ENCODE measurements at regions not wholly inside any gene's neighbourhood (a gene's known extent, or its start where the extent isn't known, plus 50 kb on each side); places are given as distances from the start of the nearest gene placed in this dataset. TPM values are rescaled to one million over a fixed set of nuclear protein-coding genes. Genes with fewer than 3 reads are reported as not detected.

DNA sequence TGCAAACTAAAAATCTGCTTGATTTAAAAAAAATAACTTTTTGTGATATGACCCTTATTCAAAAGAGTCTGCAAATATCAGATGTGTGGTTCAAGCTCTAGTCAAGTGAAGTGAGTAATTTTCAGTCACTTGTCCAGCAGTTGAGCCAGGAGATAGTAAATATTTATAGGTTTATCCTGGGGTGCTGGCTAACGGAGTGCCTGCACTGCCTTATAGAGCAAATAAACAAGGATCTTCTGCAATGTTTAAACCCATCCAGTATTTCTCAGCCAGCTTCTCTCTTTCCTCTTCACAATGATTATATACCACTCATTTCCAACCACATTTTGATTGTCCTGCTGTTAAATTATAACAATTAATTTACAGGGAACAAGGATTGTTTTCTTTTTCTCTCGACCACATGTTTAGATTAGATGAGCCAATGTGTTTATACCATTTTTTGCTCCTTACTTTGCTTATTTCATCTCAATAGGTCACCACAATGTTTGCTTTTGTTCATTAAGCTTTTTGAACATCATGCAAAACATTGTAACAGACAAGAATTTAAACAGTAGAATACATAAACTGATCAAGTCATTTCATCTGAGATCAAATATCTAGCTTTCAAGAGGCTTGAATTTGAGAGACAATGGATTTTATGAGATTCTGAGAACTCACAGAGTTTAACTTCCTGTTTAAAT lies 60.3 kb upstream of the GREM2 start:
- DNase-seq (ENCODE audit: extremely low spot score in 2 of 2), result no peak
- no peaks in the 10 kb centered on the region for H3K9me3 ChIP-seq
- H3K27ac ChIP-seq, result no peak overlapping the region
- H3K36me3 ChIP-seq, result no peaks in the 10 kb centered on the region
- no peaks in the 10 kb centered on the region for H3K4me1 ChIP-seq
- H3K27me3 ChIP-seq, result no peaks in the 10 kb centered on the region
- intact Hi-C loops (cut with DNase I), result no loop called here
- H3K4me3 ChIP-seq, result no peak overlapping the region
- no peak for TF ChIP-seq POLR2AphosphoS5 (IDR thresholded peaks at IDR 0.05; ENCODE audit: insufficient read depth in 1 of 2, low read depth in 1 of 2)
- no peak for TF ChIP-seq POLR2A (IDR thresholded peaks at IDR 0.05)
- TF ChIP-seq, protein P1, sequence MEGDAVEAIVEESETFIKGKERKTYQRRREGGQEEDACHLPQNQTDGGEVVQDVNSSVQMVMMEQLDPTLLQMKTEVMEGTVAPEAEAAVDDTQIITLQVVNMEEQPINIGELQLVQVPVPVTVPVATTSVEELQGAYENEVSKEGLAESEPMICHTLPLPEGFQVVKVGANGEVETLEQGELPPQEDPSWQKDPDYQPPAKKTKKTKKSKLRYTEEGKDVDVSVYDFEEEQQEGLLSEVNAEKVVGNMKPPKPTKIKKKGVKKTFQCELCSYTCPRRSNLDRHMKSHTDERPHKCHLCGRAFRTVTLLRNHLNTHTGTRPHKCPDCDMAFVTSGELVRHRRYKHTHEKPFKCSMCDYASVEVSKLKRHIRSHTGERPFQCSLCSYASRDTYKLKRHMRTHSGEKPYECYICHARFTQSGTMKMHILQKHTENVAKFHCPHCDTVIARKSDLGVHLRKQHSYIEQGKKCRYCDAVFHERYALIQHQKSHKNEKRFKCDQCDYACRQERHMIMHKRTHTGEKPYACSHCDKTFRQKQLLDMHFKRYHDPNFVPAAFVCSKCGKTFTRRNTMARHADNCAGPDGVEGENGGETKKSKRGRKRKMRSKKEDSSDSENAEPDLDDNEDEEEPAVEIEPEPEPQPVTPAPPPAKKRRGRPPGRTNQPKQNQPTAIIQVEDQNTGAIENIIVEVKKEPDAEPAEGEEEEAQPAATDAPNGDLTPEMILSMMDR (IDR thresholded peaks at IDR 0.05), result no peak

DNA sequence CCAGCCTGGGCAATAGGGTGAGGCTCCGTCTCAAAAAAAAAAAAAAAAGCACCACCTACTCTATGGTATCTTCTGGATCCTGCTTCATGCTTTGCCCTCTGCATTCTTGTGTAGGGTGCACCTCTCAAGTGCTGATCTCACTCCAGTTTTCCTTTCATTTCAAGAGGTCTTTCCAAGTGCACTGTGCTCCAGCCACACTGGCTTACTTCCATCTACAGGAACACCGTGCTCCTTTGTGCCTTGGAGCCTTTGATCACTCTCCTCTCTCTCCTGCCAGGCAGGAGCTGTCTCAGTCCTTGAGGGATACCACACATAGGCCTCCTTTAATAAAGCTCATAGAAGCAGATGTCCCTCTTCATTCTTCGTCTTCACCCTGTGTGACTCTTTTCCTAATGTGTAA lies 55.4 kb upstream of the GREM2 start:
- Histone ChIP-seq H3K27ac (no peak overlapping the region), H3K36me3 (no peaks in the 10 kb centered on the region), H3K4me1 (no peaks in the 10 kb centered on the region), H3K4me3 (no peak overlapping the region), H3K9me3 (no peaks in the 10 kb centered on the region), H3K27me3 (no peaks in the 10 kb centered on the region)
- DNase-seq (ENCODE audit: extremely low spot score in 2 of 2), result no peak
- no peak for TF ChIP-seq POLR2A (IDR thresholded peaks at IDR 0.05)
- TF ChIP-seq POLR2AphosphoS5 (IDR thresholded peaks at IDR 0.05; ENCODE audit: insufficient read depth in 1 of 2, low read depth in 1 of 2), result no peak
- intact Hi-C loops (cut with DNase I), result no loop called here

DNA sequence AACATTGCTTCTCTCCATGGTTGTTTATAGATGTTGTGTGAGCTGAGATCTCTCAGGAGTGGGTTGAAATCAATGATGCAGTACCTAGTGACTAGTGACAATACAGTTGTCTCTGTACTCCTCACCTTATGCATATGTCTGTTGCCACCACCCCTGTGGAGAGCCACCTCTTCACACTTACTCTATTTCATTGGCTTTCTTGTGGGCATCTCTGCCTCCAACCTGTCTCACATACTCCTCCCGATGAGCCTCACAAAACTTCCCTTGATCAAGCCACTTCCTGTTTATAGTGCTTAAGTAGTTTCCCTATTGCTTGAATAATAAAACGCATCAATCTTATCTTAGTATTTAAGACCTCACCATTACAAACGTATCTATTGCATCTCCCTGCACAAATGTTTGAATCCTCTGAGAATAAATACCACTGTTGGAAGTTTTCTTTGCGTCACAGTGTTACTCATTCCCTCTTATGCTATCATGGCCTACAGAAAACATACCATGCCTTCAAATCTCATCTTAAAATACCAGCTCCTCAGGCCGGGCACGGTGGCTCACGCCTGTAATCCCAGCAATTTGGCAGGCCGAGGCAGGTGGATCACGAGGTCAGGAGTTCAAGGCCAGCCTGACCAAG lies 54.7 kb upstream of the GREM2 start:
- TF ChIP-seq POLR2AphosphoS5 (IDR thresholded peaks at IDR 0.05; ENCODE audit: insufficient read depth in 1 of 2, low read depth in 1 of 2) (no peak), POLR2A (IDR thresholded peaks at IDR 0.05) (no peak)
- TF ChIP-seq, protein P1 (IDR thresholded peaks at IDR 0.05), result no peak
- no peaks in the 10 kb centered on the region for H3K36me3 ChIP-seq
- no peak for DNase-seq (ENCODE audit: extremely low spot score in 2 of 2)
- intact Hi-C loops (cut with DNase I), result no loop called here
- H3K4me1 ChIP-seq, result no peaks in the 10 kb centered on the region
- H3K4me3 ChIP-seq, result no peak overlapping the region
- no peaks in the 10 kb centered on the region for H3K27me3 ChIP-seq
- H3K9me3 ChIP-seq, result no peaks in the 10 kb centered on the region
- H3K27ac ChIP-seq, result no peak overlapping the region

DNA sequence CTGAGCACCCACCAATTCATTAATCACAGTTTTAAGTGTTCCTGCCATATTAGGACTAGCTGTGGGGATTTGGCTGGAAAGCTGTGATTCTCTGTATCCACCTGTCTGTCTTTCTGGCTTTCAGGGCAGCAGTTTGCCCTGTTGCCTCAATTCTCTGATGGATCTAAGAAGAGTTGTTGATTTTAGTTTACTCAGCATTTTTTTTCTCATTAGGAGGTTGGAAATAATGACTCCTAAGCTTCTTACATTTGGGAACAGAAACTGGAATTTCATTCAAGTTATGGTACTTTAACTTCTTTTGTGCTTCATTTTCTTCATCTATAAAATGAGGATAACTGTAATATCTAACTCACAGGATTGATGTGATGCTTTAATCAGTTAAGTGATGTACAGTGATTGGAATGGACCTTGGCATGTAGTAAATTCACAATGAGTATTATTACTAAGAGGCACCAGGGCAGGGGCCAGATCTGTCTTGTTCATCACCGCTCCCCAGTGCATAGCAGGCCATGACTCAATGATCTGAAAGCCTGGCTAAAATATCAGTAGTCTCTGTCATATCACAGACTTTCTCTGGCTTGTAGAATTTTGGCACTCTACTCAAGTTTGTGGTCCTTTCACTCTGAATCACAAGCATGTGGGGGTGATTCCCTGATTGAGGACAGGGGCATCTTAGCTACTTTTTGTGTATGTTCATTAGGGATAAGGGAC lies 51.4 kb upstream of the GREM2 start:
- no peaks in the 10 kb centered on the region for H3K27me3 ChIP-seq
- DNase-seq (ENCODE audit: extremely low spot score in 2 of 2), result no peak
- TF ChIP-seq POLR2AphosphoS5 (IDR thresholded peaks at IDR 0.05; ENCODE audit: insufficient read depth in 1 of 2, low read depth in 1 of 2) (no peak), POLR2A (IDR thresholded peaks at IDR 0.05) (no peak)
- TF ChIP-seq, protein P1 (IDR thresholded peaks at IDR 0.05), result no peak
- no peaks in the 10 kb centered on the region for H3K9me3 ChIP-seq
- H3K36me3 ChIP-seq, result no peaks in the 10 kb centered on the region
- no peak overlapping the region for H3K27ac ChIP-seq
- intact Hi-C loops (cut with DNase I), result no loop called here
- no peaks in the 10 kb centered on the region for H3K4me1 ChIP-seq
- no peak overlapping the region for H3K4me3 ChIP-seq

Small RNA genes lying in the stretch of these regions (small RNA-seq; reads per million reads assigned to genes)
- gene RF00019, result not detected

Measured in vagina (tissue), 2 donors.